Loucy (cell line): ENCODE measurements at regions not wholly inside any gene's neighbourhood (a gene's known extent, or its start where the extent isn't known, plus 50 kb on each side); places are given as distances from the start of the nearest gene placed in this dataset.

ENCODE experiments used
- EZH2phosphoT487 ChIP-seq: fragments of 200-600 bp; IDR thresholded peaks from 2 replicates; pipeline ENCODE4 v1.6.1; 2018; ENCODE audit warnings: antibody characterized with exemption, mild to moderate bottlenecking, moderate library complexity, borderline replicate concordance
- TF ChIP-seq, protein P1 (sequence below): fragments of 200-600 bp; sonication (generic); conservative IDR thresholded peaks from 2 replicates; pipeline ENCODE4 v1.5.1; 2014; ENCODE audit warnings: mild to moderate bottlenecking, antibody characterized with exemption, low read length

DNA sequence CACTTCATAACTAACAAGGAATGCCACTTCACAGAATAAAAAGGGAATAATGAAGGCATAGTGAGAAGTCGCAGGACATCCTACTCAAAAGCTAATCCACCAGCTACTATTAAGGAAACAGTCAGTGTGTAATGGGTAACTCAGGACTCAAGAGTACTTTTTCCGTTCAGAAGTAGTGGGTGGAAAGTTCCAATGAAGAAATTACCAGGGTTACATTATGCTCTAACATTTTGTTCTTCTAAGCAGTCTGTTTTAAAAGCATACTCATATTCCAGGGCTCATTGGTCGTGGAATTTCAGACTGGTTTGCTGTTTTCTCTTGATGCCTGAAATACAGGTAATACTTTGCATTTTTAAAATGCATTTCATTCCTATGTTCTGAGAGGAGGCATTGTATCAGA, 222.4 kb upstream of the IRS2 start:
- TF ChIP-seq, protein P1, sequence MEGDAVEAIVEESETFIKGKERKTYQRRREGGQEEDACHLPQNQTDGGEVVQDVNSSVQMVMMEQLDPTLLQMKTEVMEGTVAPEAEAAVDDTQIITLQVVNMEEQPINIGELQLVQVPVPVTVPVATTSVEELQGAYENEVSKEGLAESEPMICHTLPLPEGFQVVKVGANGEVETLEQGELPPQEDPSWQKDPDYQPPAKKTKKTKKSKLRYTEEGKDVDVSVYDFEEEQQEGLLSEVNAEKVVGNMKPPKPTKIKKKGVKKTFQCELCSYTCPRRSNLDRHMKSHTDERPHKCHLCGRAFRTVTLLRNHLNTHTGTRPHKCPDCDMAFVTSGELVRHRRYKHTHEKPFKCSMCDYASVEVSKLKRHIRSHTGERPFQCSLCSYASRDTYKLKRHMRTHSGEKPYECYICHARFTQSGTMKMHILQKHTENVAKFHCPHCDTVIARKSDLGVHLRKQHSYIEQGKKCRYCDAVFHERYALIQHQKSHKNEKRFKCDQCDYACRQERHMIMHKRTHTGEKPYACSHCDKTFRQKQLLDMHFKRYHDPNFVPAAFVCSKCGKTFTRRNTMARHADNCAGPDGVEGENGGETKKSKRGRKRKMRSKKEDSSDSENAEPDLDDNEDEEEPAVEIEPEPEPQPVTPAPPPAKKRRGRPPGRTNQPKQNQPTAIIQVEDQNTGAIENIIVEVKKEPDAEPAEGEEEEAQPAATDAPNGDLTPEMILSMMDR, result no peak
- TF ChIP-seq EZH2phosphoT487, result no peak
